ENCODE measurements at regions not wholly inside any gene's neighbourhood (a gene's known extent, or its start where the extent isn't known, plus 50 kb on each side); places are given as distances from the start of the nearest gene placed in this dataset.

GRCh38 chr12:42982828-42983227 is 393.3 kb upstream of the PRICKLE1 start:
- TF ChIP-seq POLR2A (IDR thresholded peaks at IDR 0.05) (no peak), POLR2AphosphoS5 (IDR thresholded peaks at IDR 0.05) (no peak), CTCF (IDR thresholded peaks at IDR 0.05) (no peak), EP300 (IDR thresholded peaks at IDR 0.05) (no peak)
